ENCODE measurements at regions not wholly inside any gene's neighbourhood (a gene's known extent, or its start where the extent isn't known, plus 50 kb on each side); places are given as distances from the start of the nearest gene placed in this dataset.

- no peak for TF ChIP-seq PHF8 (conservative IDR thresholded peaks at IDR 0.05; ENCODE audit: low read depth, low read length)
- no peak for TF ChIP-seq CHD1 (IDR thresholded peaks at IDR 0.05; ENCODE audit: low read depth, low read length)
- no peak for TF ChIP-seq SP4 (IDR thresholded peaks at IDR 0.05; ENCODE audit: low read length)
- TF ChIP-seq, protein P1, sequence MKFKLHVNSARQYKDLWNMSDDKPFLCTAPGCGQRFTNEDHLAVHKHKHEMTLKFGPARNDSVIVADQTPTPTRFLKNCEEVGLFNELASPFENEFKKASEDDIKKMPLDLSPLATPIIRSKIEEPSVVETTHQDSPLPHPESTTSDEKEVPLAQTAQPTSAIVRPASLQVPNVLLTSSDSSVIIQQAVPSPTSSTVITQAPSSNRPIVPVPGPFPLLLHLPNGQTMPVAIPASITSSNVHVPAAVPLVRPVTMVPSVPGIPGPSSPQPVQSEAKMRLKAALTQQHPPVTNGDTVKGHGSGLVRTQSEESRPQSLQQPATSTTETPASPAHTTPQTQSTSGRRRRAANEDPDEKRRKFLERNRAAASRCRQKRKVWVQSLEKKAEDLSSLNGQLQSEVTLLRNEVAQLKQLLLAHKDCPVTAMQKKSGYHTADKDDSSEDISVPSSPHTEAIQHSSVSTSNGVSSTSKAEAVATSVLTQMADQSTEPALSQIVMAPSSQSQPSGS (IDR thresholded peaks at IDR 0.05; ENCODE audit: low read length) = no peak
- no peak for TF ChIP-seq EZH2 (IDR thresholded peaks at IDR 0.05; ENCODE audit: low read depth, low read length, severe bottlenecking)
- no peak for TF ChIP-seq KDM5A (IDR thresholded peaks at IDR 0.05; ENCODE audit: low read length)
- TF ChIP-seq RBBP5 (IDR thresholded peaks at IDR 0.05; ENCODE audit: borderline replicate concordance, low read depth, low read length) = no peak
- TF ChIP-seq TEAD4 (IDR thresholded peaks at IDR 0.05; ENCODE audit: low read depth, low read length) = no peak
- TF ChIP-seq RNF2 (IDR thresholded peaks at IDR 0.05; ENCODE audit: borderline replicate concordance, low read depth, low read length, missing control alignments, poor library complexity, severe bottlenecking) = no peak
- TF ChIP-seq JUN (IDR thresholded peaks at IDR 0.05; ENCODE audit: low read depth, low read length) = no peak
- no peak for TF ChIP-seq RFX5 (IDR thresholded peaks at IDR 0.05; ENCODE audit: borderline replicate concordance, low read depth, low read length)
- TF ChIP-seq EP300 (IDR thresholded peaks at IDR 0.05; ENCODE audit: borderline replicate concordance in 1 of 2, low read depth in 2 of 2, low read length in 2 of 2) = no peak
- Histone ChIP-seq H3K56ac (replicated peaks; ENCODE audit: insufficient read length, low read depth, low read length) (no peak overlapping the region), H3K79me2 (ENCODE audit: control insufficient read depth in 1 of 2, insufficient read depth in 2 of 2, low read length in 2 of 2) (no peaks in the 10 kb centered on the region), H3K9ac (replicated peaks in 1 of 4; ENCODE audit: extremely low read depth in 1 of 4, low read depth in 3 of 4, low read length in 3 of 4) (no peak overlapping the region), H3K9me3 (ENCODE audit: insufficient read depth in 2 of 2, low read depth in 1 of 2, low read length in 1 of 2) (no peaks in the 10 kb centered on the region), H3K4me2 (ENCODE audit: insufficient read depth in 1 of 2, low read depth in 2 of 2, low read length in 2 of 2) (no peak overlapping the region), H4K20me1 (replicated peaks in 1 of 2; ENCODE audit: control insufficient read depth in 1 of 2, insufficient read depth in 2 of 2, low read length in 2 of 2) (no peaks in the 10 kb centered on the region), H3K4me3 (ENCODE audit: extremely low read depth in 1 of 4, insufficient read depth in 2 of 4, low read depth in 3 of 4, low read length in 4 of 4) (no peak overlapping the region), H3K23ac (ENCODE audit: insufficient read length) (no peak overlapping the region), H4K8ac (ENCODE audit: extremely low read depth, insufficient read depth, low read length) (no peak overlapping the region), H4K91ac (replicated peaks; ENCODE audit: insufficient read length, low read length) (no peak overlapping the region), H4K5ac (ENCODE audit: insufficient read length, low read depth, low read length) (no peak overlapping the region), H3K27ac (ENCODE audit: low read depth, low read length) (no peak overlapping the region), H2BK120ac (replicated peaks; ENCODE audit: low read depth, low read length) (no peak overlapping the region), H3K79me1 (ENCODE audit: low read depth, low read length) (no peaks in the 10 kb centered on the region), H3K14ac (ENCODE audit: insufficient read length) (no peak overlapping the region), H3K4me1 (replicated peaks in 1 of 4; ENCODE audit: control insufficient read depth in 3 of 4, insufficient read depth in 4 of 4, low read length in 3 of 4) (no peaks in the 10 kb centered on the region), H3K36me3 (ENCODE audit: control insufficient read depth in 2 of 4, insufficient read depth in 4 of 4, low read length in 3 of 4) (no peaks in the 10 kb centered on the region), H3K18ac (ENCODE audit: extremely low read depth, low read length) (no peak overlapping the region), H3K23me2 (ENCODE audit: low read depth, low read length) (no peaks in the 10 kb centered on the region), H2BK20ac (ENCODE audit: low read length) (no peak overlapping the region), H2AK5ac (ENCODE audit: low read depth, low read length) (no peak overlapping the region), H3K27me3 (replicated peaks in 1 of 4; ENCODE audit: control insufficient read depth in 3 of 4, extremely low read depth in 1 of 4, insufficient read depth in 3 of 4, low read length in 3 of 4) (no peaks in the 10 kb centered on the region), H3K4ac (replicated peaks; ENCODE audit: insufficient read length, low read depth, low read length) (no peak overlapping the region), H2AFZ (ENCODE audit: low read length) (no peak overlapping the region; the same call in 1 of the 2 replicates), H2BK12ac (ENCODE audit: low read depth, low read length) (no peak overlapping the region), H2BK15ac (ENCODE audit: low read length) (no peak overlapping the region), H2BK5ac (ENCODE audit: low read depth, low read length) (no peak overlapping the region)
- FAIRE-seq (no peak), DNase-seq (ENCODE audit: low read depth in 1 of 2, low spot score in 2 of 2) (no peak)
- ChIA-PET POLR2A (ENCODE audit: partially characterized antibody) (no interaction called here), CTCF (ENCODE audit: partially characterized antibody) (interaction anchor here (0.7 kb wide), 1 partner anchor 114 kb away, joined by 3 read pairs; no protein-coding TSS in a partner anchor)
- 98% methylated on average over 2 of the region's 2 CpGs; no CpG with 5 or more reads in 1 of the 2 experiments for WGBS, 2 experiments (ENCODE audit: extremely low coverage in 1 of 2, insufficient coverage in 1 of 2, insufficient read length in 1 of 2, insufficient replicate concordance in 2 of 2, low coverage in 1 of 2, low lambda C conversion rate in 2 of 2, missing lambda C conversion rate in 1 of 2)
These were observed 296.1 kb upstream of the UGT8 start for GRCh38 chr4:114302472-114302871.

Measured in H1 (cell line).